NT2/D1 (cell line): ENCODE measurements at regions not wholly inside any gene's neighbourhood (a gene's known extent, or its start where the extent isn't known, plus 50 kb on each side); places are given as distances from the start of the nearest gene placed in this dataset.

Experiments used
- DNase-seq: peaks from one replicate; pipeline ENCODE4 v3.0.0-alpha.2; 2011; ENCODE audit warnings: low read depth, low spot score
- H3K27me3 ChIP-seq: 2 replicates; pipeline ENCODE4 v1.6.0; 2011; ENCODE audit warnings: mild to moderate bottlenecking; ENCODE audit not compliant: insufficient read length, insufficient read depth
- H3K36me3 ChIP-seq: 2 replicates; pipeline ENCODE4 v1.6.1; 2011; ENCODE audit warnings: mild to moderate bottlenecking, low read length, mixed read lengths; ENCODE audit not compliant: insufficient read depth, insufficient read length
- H3K4me1 ChIP-seq: 2 replicates; pipeline ENCODE4 v1.5.1; 2011; ENCODE audit not compliant: insufficient read depth, insufficient read length
- H3K4me3 ChIP-seq: 2 replicates; pipeline ENCODE4 v1.5.1; 2011; ENCODE audit warnings: low read depth; ENCODE audit not compliant: insufficient read length
- H3K9ac ChIP-seq: 2 replicates; pipeline ENCODE4 v1.6.0; 2011; ENCODE audit warnings: low read depth; ENCODE audit not compliant: insufficient read length
- H3K9me3 ChIP-seq: 2 replicates; pipeline ENCODE4 v1.5.1; 2011; ENCODE audit warnings: mild to moderate bottlenecking, low read length; ENCODE audit not compliant: insufficient read depth
- SUZ12 ChIP-seq: IDR thresholded peaks from 2 replicates; pipeline ENCODE4 v1.6.1; 2011; ENCODE audit not compliant: insufficient read length, insufficient read depth; ENCODE audit errors: extremely low read depth
- YY1 ChIP-seq: IDR thresholded peaks from 2 replicates; pipeline ENCODE4 v1.6.1; 2011; ENCODE audit not compliant: insufficient read length, insufficient read depth
- ZNF274 ChIP-seq: IDR thresholded peaks from 2 replicates; pipeline ENCODE4 v1.6.1; 2011; ENCODE audit warnings: mild to moderate bottlenecking, low read depth, low read length

- Histone ChIP-seq H3K4me3 (no peak overlapping the region), H3K9me3 (no peaks in the 10 kb centered on the region), H3K27me3 (no peaks in the 10 kb centered on the region), H3K9ac (no peak overlapping the region), H3K4me1 (no peaks in the 10 kb centered on the region), H3K36me3 (no peaks in the 10 kb centered on the region)
- DNase-seq: no peak
- TF ChIP-seq ZNF274: no peak
- TF ChIP-seq YY1: no peak
Measured at GRCh38 chr12:19044891-19045290, 84.6 kb upstream of the PLEKHA5 start.

GRCh38 chr12:19045426-19045825, 84.1 kb upstream of the PLEKHA5 start:
- TF ChIP-seq ZNF274: no peak
- TF ChIP-seq SUZ12: no peak
- TF ChIP-seq YY1: no peak
- Histone ChIP-seq H3K4me3 (no peak overlapping the region), H3K9me3 (no peaks in the 10 kb centered on the region), H3K27me3 (no peaks in the 10 kb centered on the region), H3K9ac (no peak overlapping the region), H3K4me1 (no peaks in the 10 kb centered on the region), H3K36me3 (no peaks in the 10 kb centered on the region)
- no peak for DNase-seq

GRCh38 chr12:19048943-19049342, 80.6 kb upstream of the PLEKHA5 start:
- no peak overlapping the region for H3K9ac ChIP-seq
- DNase-seq: no peak
- TF ChIP-seq SUZ12: no peak
- TF ChIP-seq YY1: no peak
- no peak for TF ChIP-seq ZNF274
- no peak overlapping the region for H3K4me3 ChIP-seq
- no peaks in the 10 kb centered on the region for H3K27me3 ChIP-seq
- H3K9me3 ChIP-seq: no peaks in the 10 kb centered on the region
- H3K36me3 ChIP-seq: no peaks in the 10 kb centered on the region
- H3K4me1 ChIP-seq: no peaks in the 10 kb centered on the region

- no peak overlapping the region for H3K4me3 ChIP-seq
- no peak overlapping the region for H3K9ac ChIP-seq
- no peaks in the 10 kb centered on the region for H3K27me3 ChIP-seq
- no peaks in the 10 kb centered on the region for H3K4me1 ChIP-seq
- H3K9me3 ChIP-seq: no peaks in the 10 kb centered on the region
- TF ChIP-seq ZNF274 (no peak), SUZ12 (no peak), YY1 (no peak)
- H3K36me3 ChIP-seq: no peaks in the 10 kb centered on the region
- DNase-seq: no peak
Measured at GRCh38 chr12:19052689-19053088, 76.8 kb upstream of the PLEKHA5 start.

GRCh38 chr12:19053218-19053617, 76.3 kb upstream of the PLEKHA5 start:
- Histone ChIP-seq H3K27me3 (no peaks in the 10 kb centered on the region), H3K4me1 (no peaks in the 10 kb centered on the region), H3K4me3 (no peak overlapping the region), H3K9ac (no peak overlapping the region), H3K36me3 (no peaks in the 10 kb centered on the region), H3K9me3 (no peaks in the 10 kb centered on the region)
- no peak for DNase-seq
- TF ChIP-seq SUZ12 (no peak), ZNF274 (no peak), YY1 (no peak)

- Histone ChIP-seq H3K9ac (no peak overlapping the region), H3K4me3 (no peak overlapping the region), H3K9me3 (no peaks in the 10 kb centered on the region), H3K36me3 (no peaks in the 10 kb centered on the region), H3K4me1 (no peaks in the 10 kb centered on the region), H3K27me3 (no peaks in the 10 kb centered on the region)
- no peak for DNase-seq
- TF ChIP-seq ZNF274 (no peak), SUZ12 (no peak), YY1 (no peak)
Measured at GRCh38 chr12:19054035-19054434, 75.5 kb upstream of the PLEKHA5 start.

- no peaks in the 10 kb centered on the region for H3K36me3 ChIP-seq
- H3K4me3 ChIP-seq: no peak overlapping the region
- no peaks in the 10 kb centered on the region for H3K4me1 ChIP-seq
- no peaks in the 10 kb centered on the region for H3K9me3 ChIP-seq
- no peak for TF ChIP-seq YY1
- no peak overlapping the region for H3K9ac ChIP-seq
- no peak for DNase-seq
- no peaks in the 10 kb centered on the region for H3K27me3 ChIP-seq
Measured at GRCh38 chr12:19055589-19055988, 73.9 kb upstream of the PLEKHA5 start.
